HepG2 (cell line): ENCODE measurements at regions not wholly inside any gene's neighbourhood (a gene's known extent, or its start where the extent isn't known, plus 50 kb on each side); places are given as distances from the start of the nearest gene placed in this dataset.

Source experiments
- ATAC-seq: fragments of 200-7000 bp; cut with Tn5 transposase; 3 replicates; pipeline ENCODE4 v1.9.1; 2020; ENCODE audit warnings: mild to moderate bottlenecking, moderate library complexity
- BruUV-seq: library from RNA; stranded (reverse); fragments of 400-500 nt; replicated peaks from 2 replicates; lab custom pipeline; 2021; lab: Mats Ljungman, UMichigan
- CTCF ChIA-PET: fragments of 300-600 bp; formaldehyde crosslinking; extraction: SDS; loops from one replicate; lab custom pipeline; 2021; ENCODE audit warnings: low total read pairs, inconsistent platforms, low intra/inter-chr PET ratio; lab: Yijun Ruan, JAX
- POLR2A ChIA-PET: fragments of 350-600 bp; sonication (Branson Sonifier 250); formaldehyde crosslinking; loops from one replicate; lab custom pipeline; 2020; ENCODE audit warnings: antibody characterized with exemption, inconsistent platforms; lab: Yijun Ruan, JAX
- DNase-seq: peaks from one replicate; pipeline ENCODE4 v3.0.0-alpha.2; 2015; ENCODE audit warnings: low spot score
- FAIRE-seq: peaks from 3 replicates; lab custom pipeline; 2011; peaks lifted over from hg19 to GRCh38; lab: Jason Lieb, UNC
- H2AFZ ChIP-seq: one replicate; pipeline ENCODE4 v1.6.1; 2011; ENCODE audit warnings: low read length, inconsistent platforms
- H3K27ac ChIP-seq: fragments of 300-600 bp; 3 replicates; pipeline ENCODE4 v1.8.0; 2011; ENCODE audit warnings: mixed run types, mild to moderate bottlenecking, mixed read lengths, low read length, inconsistent platforms; ENCODE audit not compliant: insufficient read depth; ENCODE audit errors: extremely low read length
- H3K27me3 ChIP-seq, 2 experiments: fragments of 200-600 bp in 1 of 2; 2 replicates in 1 of 2; 3 replicates in 1 of 2; pipeline versions ENCODE4 v1.6.0 to v1.8.0; 2011; ENCODE audit warnings: low read length in 2 of 2, mild to moderate bottlenecking in 2 of 2, moderate library complexity in 2 of 2, inconsistent platforms in 1 of 2; ENCODE audit not compliant: insufficient read depth in 2 of 2, control insufficient read depth in 1 of 2
- H3K36me3 ChIP-seq, 2 experiments: fragments of 200-600 bp in 1 of 2; replicated peaks in 1 of 2; 2 replicates in 1 of 2; 3 replicates in 1 of 2; pipeline versions ENCODE4 v1.5.1 to v1.8.0; 2011; ENCODE audit warnings: low read length in 2 of 2, inconsistent platforms in 1 of 2; ENCODE audit not compliant: insufficient read depth in 2 of 2, control insufficient read depth in 1 of 2
- H3K4me1 ChIP-seq: 2 replicates; pipeline ENCODE4 v1.5.1; 2012; ENCODE audit warnings: low read length, inconsistent platforms; ENCODE audit not compliant: insufficient read depth
- H3K4me2 ChIP-seq: 2 replicates; pipeline ENCODE4 v1.6.0; 2011; ENCODE audit warnings: low read depth, low read length, inconsistent platforms
- H3K4me3 ChIP-seq, 3 experiments: fragments of 200-600 bp in 1 of 3; sonication (generic), shearing (Covaris generic) in 1 of 3; replicated peaks in 1 of 3; 2 replicates each; pipeline ENCODE4 v1.5.1; 2011 to 2016; ENCODE audit warnings: low read length in 3 of 3, inconsistent platforms in 2 of 3, low read depth in 2 of 3, mild to moderate bottlenecking in 2 of 3, control low read depth in 1 of 3, mixed read lengths in 1 of 3; ENCODE audit not compliant: insufficient read depth in 1 of 3
- H3K79me2 ChIP-seq: one replicate; pipeline ENCODE4 v1.6.1; 2011; ENCODE audit warnings: low read length, inconsistent platforms; ENCODE audit not compliant: insufficient read depth
- H3K9ac ChIP-seq: 2 replicates; pipeline ENCODE4 v1.6.0; 2011; ENCODE audit warnings: mild to moderate bottlenecking, low read depth, low read length, inconsistent platforms; ENCODE audit not compliant: insufficient read depth
- H3K9me3 ChIP-seq: 2 replicates; pipeline ENCODE4 v1.5.1; 2012; ENCODE audit warnings: mild to moderate bottlenecking, low read length
- H4K20me1 ChIP-seq: 2 replicates; pipeline ENCODE4 v1.6.0; 2011; ENCODE audit warnings: inconsistent platforms, mild to moderate bottlenecking, low read length, moderate library complexity; ENCODE audit not compliant: insufficient read depth
- AGO1 ChIP-seq: fragments of 200-400 bp; formaldehyde crosslinking; IDR thresholded peaks from 2 replicates; pipeline ENCODE4 v1.6.1; 2017; ENCODE audit warnings: mild to moderate bottlenecking, low read depth, low read length, moderate library complexity; ENCODE audit not compliant: poor library complexity, severe bottlenecking
- EHMT2 ChIP-seq: fragments of 200-600 bp; sonication (generic); IDR thresholded peaks from 2 replicates; pipeline ENCODE4 v1.7.0; 2017; ENCODE audit warnings: antibody characterized with exemption, low read depth, low read length, borderline replicate concordance
- FOSL2 ChIP-seq: sonication (generic); formaldehyde crosslinking; IDR thresholded peaks from 2 replicates; pipeline ENCODE4 v1.4.0; 2020; ENCODE audit warnings: missing genetic modification reagents
- GMEB1 ChIP-seq: sonication (generic); formaldehyde crosslinking; IDR thresholded peaks from 2 replicates; pipeline ENCODE4 v1.5.1; 2020; ENCODE audit warnings: missing genetic modification reagents, mild to moderate bottlenecking, borderline replicate concordance
- HDAC1 ChIP-seq: sonication (generic); formaldehyde crosslinking; IDR thresholded peaks from 2 replicates; pipeline ENCODE4 v1.5.1; 2020; ENCODE audit warnings: mild to moderate bottlenecking, missing genetic modification reagents
- NCOA1 ChIP-seq: sonication (generic); formaldehyde crosslinking; IDR thresholded peaks from 2 replicates; pipeline ENCODE4 v1.9.0; 2021; ENCODE audit warnings: missing genetic modification reagents
- NFE2 ChIP-seq: sonication (generic); formaldehyde crosslinking; IDR thresholded peaks from 2 replicates; pipeline ENCODE4 v1.4.0; 2020; ENCODE audit warnings: missing genetic modification reagents
- PCBP1 ChIP-seq: fragments of 200-400 bp; formaldehyde crosslinking; IDR thresholded peaks from 2 replicates; pipeline ENCODE4 v1.6.1; 2017; ENCODE audit warnings: mild to moderate bottlenecking, low read depth, low read length, borderline replicate concordance
- THYN1 ChIP-seq: sonication (generic); formaldehyde crosslinking; IDR thresholded peaks from 2 replicates; pipeline ENCODE4 v1.8.1; 2023; ENCODE audit warnings: low read depth, mild to moderate bottlenecking, moderate library complexity, missing genetic modification reagents, borderline replicate concordance
- ZFP90 ChIP-seq: sonication (generic); formaldehyde crosslinking; IDR thresholded peaks from 2 replicates; pipeline ENCODE4 v1.8.0; 2022; ENCODE audit warnings: missing genetic modification reagents, mild to moderate bottlenecking, inconsistent platforms, borderline replicate concordance
- ZNF329 ChIP-seq: sonication (generic); formaldehyde crosslinking; IDR thresholded peaks from 2 replicates; pipeline ENCODE4 v1.9.0; 2021; ENCODE audit warnings: low read depth, mild to moderate bottlenecking, missing genetic modification reagents
- ZNF574 ChIP-seq: sonication (generic); formaldehyde crosslinking; IDR thresholded peaks from 2 replicates; pipeline ENCODE4 v1.4.0; 2020; ENCODE audit warnings: missing genetic modification reagents
- WGBS: methylation state at CpG from one replicate; pipeline ENCODE4 v1.1.6; 2017; ENCODE audit warnings: low lambda C conversion rate; 5-methylcytosine and 5-hydroxymethylcytosine counted together
- in situ Hi-C: cut with HindIII; loops from 2 replicates; pipeline ENCODE4 v1.10.0; 2017; ENCODE audit warnings: low pct_unique_long_range_greater_than_20kb; ENCODE audit not compliant: extremely low pct_ligation_motif_present
- intact Hi-C: fragments of 100-400 bp; cut with micrococcal nuclease; formaldehyde crosslinking; loops from one replicate; pipeline ENCODE4 v1.10.0; 2022; ENCODE audit not compliant: unreplicated experiment

DNA sequence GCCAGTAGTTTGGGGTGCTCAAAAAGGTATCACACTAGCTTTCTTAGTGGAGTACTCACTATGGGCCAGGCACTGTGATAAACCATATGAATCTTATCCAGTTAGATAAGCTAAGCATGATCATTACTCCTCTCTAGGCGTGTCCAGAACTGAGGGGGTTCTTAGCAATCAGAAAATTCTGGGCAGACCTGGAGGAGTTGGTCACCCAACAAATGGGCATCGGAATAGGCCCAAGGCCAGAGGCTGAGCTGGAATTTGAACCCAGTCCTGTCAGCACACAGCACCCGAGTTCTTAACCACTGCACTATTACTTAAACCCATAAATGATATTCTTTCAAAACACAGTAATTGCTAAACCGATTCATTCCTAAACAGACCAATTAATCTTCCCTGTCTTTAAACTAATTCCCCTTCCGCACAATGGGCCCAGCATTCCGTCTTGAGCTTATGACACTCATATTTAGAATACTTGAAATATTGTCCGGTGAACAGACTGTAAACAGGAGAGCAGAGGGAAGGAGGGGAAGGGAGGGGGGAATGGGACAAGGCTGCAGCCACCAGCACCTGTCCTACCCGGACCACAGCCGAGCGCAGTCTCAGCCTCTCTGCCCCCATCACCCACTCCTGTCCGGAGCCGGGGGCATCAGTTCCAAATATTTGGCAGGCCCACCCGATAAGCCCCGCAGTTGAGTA, 113.0 kb upstream of the GADD45A start:
- Histone ChIP-seq H2AFZ (no peak overlapping the region), H3K9ac (no peak overlapping the region), H4K20me1 (no peaks in the 10 kb centered on the region), H3K4me1 (peaks cover 67% of the 10 kb centered on the region), H3K4me2 (peak overlapping the region; percentile 64), H3K9me3 (no peaks in the 10 kb centered on the region), H3K4me3 (peak overlapping the region in 1 of 3 experiments; percentile 52; a peak in 2 of 6 replicates), H3K27ac (no peak overlapping the region), H3K27me3 (no peaks in the 10 kb centered on the region; a peak in 2 of 5 replicates), H3K79me2 (no peaks in the 10 kb centered on the region), H3K36me3 (no peaks in the 10 kb centered on the region)
- in situ Hi-C loops: no loop called here
- intact Hi-C loops: no loop called here
- TF ChIP-seq HDAC1 (peak; percentile 32), ZFP90 (CRISPR knock-in tag) (0 out of 2 replicates have a peak, but pooled peaks have one; percentile 32), NCOA1 (no peak), NFE2 (CRISPR knock-in tag) (no peak), AGO1 (peak; percentile 14), PCBP1 (0 out of 2 replicates have a peak, but pooled peaks have one; percentile 60)
- ATAC-seq (peak; percentile 65), DNase-seq (no peak), FAIRE-seq (no peak)
- ChIA-PET POLR2A (interaction anchor here (5.3 kb wide), 1 partner anchor 113 kb away, joined by 30 read pairs; the partner anchor contains the start of gene GADD45A), CTCF (no interaction called here)
- WGBS: 2% methylated on average over 12 of the region's 14 CpGs
- BruUV-seq: no TSS peak

GRCh38 chr1:67572594-67573221, 112.3 kb upstream of the GADD45A start:
- H3K36me3 ChIP-seq: no peaks in the 10 kb centered on the region
- H3K4me2 ChIP-seq: peak overlapping the region; percentile 64
- intact Hi-C loops: no loop called here
- no peak for DNase-seq
- WGBS: 22% methylated on average over 3 of the region's 8 CpGs
- H4K20me1 ChIP-seq: no peaks in the 10 kb centered on the region
- no peaks in the 10 kb centered on the region for H3K9me3 ChIP-seq
- H3K79me2 ChIP-seq: no peaks in the 10 kb centered on the region
- POLR2A ChIA-PET: interaction anchor here (5.3 kb wide), 1 partner anchor 112 kb away, joined by 30 read pairs; the partner anchor contains the start of gene GADD45A
- in situ Hi-C loops: no loop called here
- peak overlapping the region in 1 of 3 experiments; percentile 52; a peak in 2 of 6 replicates for H3K4me3 ChIP-seq
- H3K27me3 ChIP-seq: no peaks in the 10 kb centered on the region; a peak in 2 of 5 replicates
- CTCF ChIA-PET: no interaction called here
- no TSS peak for BruUV-seq
- ATAC-seq: peak; percentile 85
- no peak for FAIRE-seq
- no peak overlapping the region for H3K27ac ChIP-seq
- no peak overlapping the region for H3K9ac ChIP-seq
- peaks cover 70% of the 10 kb centered on the region for H3K4me1 ChIP-seq
- H2AFZ ChIP-seq: no peak overlapping the region
- TF ChIP-seq ZNF329 (CRISPR knock-in tag): no peak
- TF ChIP-seq FOSL2 (CRISPR knock-in tag): no peak
- no peak for TF ChIP-seq GMEB1
- TF ChIP-seq THYN1 (CRISPR knock-in tag): no peak
- TF ChIP-seq ZNF574 (CRISPR knock-in tag): peak; percentile 43; the same call in 1 of the 2 replicates
- TF ChIP-seq EHMT2: no peak
- no peak for TF ChIP-seq NCOA1
